ENCODE measurements at regions not wholly inside any gene's neighbourhood (a gene's known extent, or its start where the extent isn't known, plus 50 kb on each side); places are given as distances from the start of the nearest gene placed in this dataset.

GRCh38 chr10:6671976-6672375 lies 91.9 kb upstream of the PRKCQ start:
- Histone ChIP-seq H2BK12ac (ENCODE audit: low read length in 2 of 2) (no peak overlapping the region), H3K4me3 (ENCODE audit: insufficient read depth in 1 of 2, low read depth in 1 of 2, low read length in 2 of 2) (no peak overlapping the region), H4K91ac (ENCODE audit: low read length) (no peak overlapping the region), H2BK15ac (ENCODE audit: low read depth, poor library complexity, severe bottlenecking) (no peak overlapping the region), H3K36me3 (ENCODE audit: control insufficient read depth in 1 of 2, insufficient read depth in 2 of 2, low read depth in 1 of 2, low read length in 2 of 2) (no peaks in the 10 kb centered on the region), H3K4ac (ENCODE audit: low read depth in 1 of 2, low read length in 2 of 2) (no peak overlapping the region), H3K9me3 (ENCODE audit: control insufficient read depth, low read length) (no peaks in the 10 kb centered on the region), H3K4me2 (ENCODE audit: low read length, poor library complexity, severe bottlenecking) (no peak overlapping the region), H3K27me3 (ENCODE audit: control insufficient read depth in 1 of 2, insufficient read depth in 1 of 2, low read length in 2 of 2) (peaks cover 4 to 7% of the 10 kb centered on the region in 2 experiments), H2BK5ac (ENCODE audit: low read depth, low read length, poor library complexity, severe bottlenecking) (no peak overlapping the region), H3K9ac (ENCODE audit: low read length) (no peak overlapping the region), H3K79me1 (replicated peaks; ENCODE audit: low read length, poor library complexity, severe bottlenecking) (no peaks in the 10 kb centered on the region), H3K23ac (ENCODE audit: low read length in 2 of 2) (no peak overlapping the region), H3K18ac (ENCODE audit: low read depth in 1 of 2, low read length in 2 of 2) (no peak overlapping the region), H3K4me1 (ENCODE audit: control insufficient read depth, insufficient read depth, low read depth, low read length) (no peaks in the 10 kb centered on the region), H3K14ac (ENCODE audit: low read length in 2 of 2) (no peak overlapping the region), H2AFZ (ENCODE audit: low read depth, low read length) (no peak overlapping the region), H4K8ac (ENCODE audit: low read length) (no peak overlapping the region), H3K27ac (ENCODE audit: low read length, poor library complexity, severe bottlenecking) (no peak overlapping the region), H2BK120ac (ENCODE audit: low read depth, low read length) (no peak overlapping the region), H2AK5ac (ENCODE audit: low read length, severe bottlenecking) (no peak overlapping the region)
- DNase-seq, result no peak
- 92% methylated on average over 6 of the region's 6 CpGs for WGBS

- H4K91ac ChIP-seq (ENCODE audit: low read length), result no peak overlapping the region
- H2AK5ac ChIP-seq (ENCODE audit: low read length, severe bottlenecking), result no peak overlapping the region
- H3K23ac ChIP-seq (ENCODE audit: low read length in 2 of 2), result no peak overlapping the region
- no peak overlapping the region for H3K4me2 ChIP-seq (ENCODE audit: low read length, poor library complexity, severe bottlenecking)
- H3K9ac ChIP-seq (ENCODE audit: low read length), result no peak overlapping the region
- H3K27me3 ChIP-seq (ENCODE audit: control insufficient read depth in 1 of 2, insufficient read depth in 1 of 2, low read length in 2 of 2), result peaks cover 4 to 7% of the 10 kb centered on the region in 2 experiments
- no peaks in the 10 kb centered on the region for H3K4me1 ChIP-seq (ENCODE audit: control insufficient read depth, insufficient read depth, low read depth, low read length)
- DNase-seq, result peak; percentile 67
- no peak overlapping the region for H3K4ac ChIP-seq (ENCODE audit: low read depth in 1 of 2, low read length in 2 of 2)
- H3K79me1 ChIP-seq (replicated peaks; ENCODE audit: low read length, poor library complexity, severe bottlenecking), result no peaks in the 10 kb centered on the region
- no CpG with 5 or more reads among the region's 5 CpGs for WGBS
- H2BK120ac ChIP-seq (ENCODE audit: low read depth, low read length), result no peak overlapping the region
- H2BK15ac ChIP-seq (ENCODE audit: low read depth, poor library complexity, severe bottlenecking), result no peak overlapping the region
- H4K8ac ChIP-seq (ENCODE audit: low read length), result no peak overlapping the region
- no peaks in the 10 kb centered on the region for H3K36me3 ChIP-seq (ENCODE audit: control insufficient read depth in 1 of 2, insufficient read depth in 2 of 2, low read depth in 1 of 2, low read length in 2 of 2)
- no peak overlapping the region for H2BK12ac ChIP-seq (ENCODE audit: low read length in 2 of 2)
- H3K9me3 ChIP-seq (ENCODE audit: control insufficient read depth, low read length), result no peaks in the 10 kb centered on the region
- no peak overlapping the region for H3K27ac ChIP-seq (ENCODE audit: low read length, poor library complexity, severe bottlenecking)
- H2AFZ ChIP-seq (ENCODE audit: low read depth, low read length), result no peak overlapping the region
- no peak overlapping the region for H3K18ac ChIP-seq (ENCODE audit: low read depth in 1 of 2, low read length in 2 of 2)
- no peak overlapping the region for H3K14ac ChIP-seq (ENCODE audit: low read length in 2 of 2)
- H2BK5ac ChIP-seq (ENCODE audit: low read depth, low read length, poor library complexity, severe bottlenecking), result no peak overlapping the region
- H3K4me3 ChIP-seq (ENCODE audit: insufficient read depth in 1 of 2, low read depth in 1 of 2, low read length in 2 of 2), result no peak overlapping the region
Measured at GRCh38 chr10:6669269-6669859, 89.3 kb upstream of the PRKCQ start.

- Histone ChIP-seq H3K9ac (ENCODE audit: low read length) (no peak overlapping the region), H3K4me3 (ENCODE audit: insufficient read depth in 1 of 2, low read depth in 1 of 2, low read length in 2 of 2) (no peak overlapping the region), H2BK5ac (ENCODE audit: low read depth, low read length, poor library complexity, severe bottlenecking) (no peak overlapping the region), H2AFZ (ENCODE audit: low read depth, low read length) (no peak overlapping the region), H3K18ac (ENCODE audit: low read depth in 1 of 2, low read length in 2 of 2) (no peak overlapping the region), H2BK12ac (ENCODE audit: low read length in 2 of 2) (no peak overlapping the region), H2BK15ac (ENCODE audit: low read depth, poor library complexity, severe bottlenecking) (no peak overlapping the region), H3K79me1 (replicated peaks; ENCODE audit: low read length, poor library complexity, severe bottlenecking) (no peaks in the 10 kb centered on the region), H3K27me3 (ENCODE audit: control insufficient read depth in 1 of 2, insufficient read depth in 1 of 2, low read length in 2 of 2) (peaks cover 4 to 7% of the 10 kb centered on the region in 2 experiments), H3K23ac (ENCODE audit: low read length in 2 of 2) (no peak overlapping the region), H3K36me3 (ENCODE audit: control insufficient read depth in 1 of 2, insufficient read depth in 2 of 2, low read depth in 1 of 2, low read length in 2 of 2) (no peaks in the 10 kb centered on the region), H4K8ac (ENCODE audit: low read length) (no peak overlapping the region), H3K4ac (ENCODE audit: low read depth in 1 of 2, low read length in 2 of 2) (no peak overlapping the region), H3K14ac (ENCODE audit: low read length in 2 of 2) (no peak overlapping the region), H3K9me3 (ENCODE audit: control insufficient read depth, low read length) (no peaks in the 10 kb centered on the region), H3K4me2 (ENCODE audit: low read length, poor library complexity, severe bottlenecking) (no peak overlapping the region), H4K91ac (ENCODE audit: low read length) (no peak overlapping the region), H2AK5ac (ENCODE audit: low read length, severe bottlenecking) (no peak overlapping the region), H3K4me1 (ENCODE audit: control insufficient read depth, insufficient read depth, low read depth, low read length) (no peaks in the 10 kb centered on the region), H3K27ac (ENCODE audit: low read length, poor library complexity, severe bottlenecking) (no peak overlapping the region), H2BK120ac (ENCODE audit: low read depth, low read length) (no peak overlapping the region)
- 55% methylated on average over 8 of the region's 10 CpGs for WGBS
- peak; percentile 49 for DNase-seq
Measured at GRCh38 chr10:6667679-6668270, 87.7 kb upstream of the PRKCQ start.

DNA sequence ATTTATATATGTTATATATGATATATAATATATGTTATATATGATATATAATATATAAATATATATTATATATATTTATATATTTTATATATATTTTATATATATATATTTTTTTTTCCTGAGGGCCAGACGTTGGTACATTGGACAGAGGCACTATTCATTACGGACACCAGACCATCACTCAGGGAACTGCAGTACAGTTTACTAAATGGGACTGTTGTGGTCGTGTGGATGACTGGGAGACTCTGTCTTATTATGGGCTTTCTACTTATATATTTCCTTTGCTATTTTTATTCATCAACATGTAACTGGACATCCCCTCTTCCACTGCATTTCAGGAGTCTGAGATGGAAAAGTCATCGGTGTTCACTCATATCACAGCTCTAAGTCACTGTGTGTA lies 87.1 kb upstream of the PRKCQ start:
- WGBS, result 82% methylated on average over 2 of the region's 4 CpGs
- Histone ChIP-seq H3K27ac (ENCODE audit: low read length, poor library complexity, severe bottlenecking) (no peak overlapping the region), H3K4me1 (ENCODE audit: control insufficient read depth, insufficient read depth, low read depth, low read length) (no peaks in the 10 kb centered on the region), H3K14ac (ENCODE audit: low read length in 2 of 2) (no peak overlapping the region), H3K4me2 (ENCODE audit: low read length, poor library complexity, severe bottlenecking) (no peak overlapping the region), H3K79me1 (replicated peaks; ENCODE audit: low read length, poor library complexity, severe bottlenecking) (no peaks in the 10 kb centered on the region), H3K23ac (ENCODE audit: low read length in 2 of 2) (no peak overlapping the region), H2AK5ac (ENCODE audit: low read length, severe bottlenecking) (no peak overlapping the region), H3K4ac (ENCODE audit: low read depth in 1 of 2, low read length in 2 of 2) (no peak overlapping the region), H2BK120ac (ENCODE audit: low read depth, low read length) (no peak overlapping the region), H4K8ac (ENCODE audit: low read length) (no peak overlapping the region), H2AFZ (ENCODE audit: low read depth, low read length) (no peak overlapping the region), H3K27me3 (ENCODE audit: control insufficient read depth in 1 of 2, insufficient read depth in 1 of 2, low read length in 2 of 2) (peaks cover 4 to 7% of the 10 kb centered on the region in 2 experiments), H3K4me3 (ENCODE audit: insufficient read depth in 1 of 2, low read depth in 1 of 2, low read length in 2 of 2) (no peak overlapping the region), H2BK5ac (ENCODE audit: low read depth, low read length, poor library complexity, severe bottlenecking) (no peak overlapping the region), H3K9ac (ENCODE audit: low read length) (no peak overlapping the region), H2BK12ac (ENCODE audit: low read length in 2 of 2) (no peak overlapping the region), H4K91ac (ENCODE audit: low read length) (no peak overlapping the region), H3K9me3 (ENCODE audit: control insufficient read depth, low read length) (no peaks in the 10 kb centered on the region), H3K18ac (ENCODE audit: low read depth in 1 of 2, low read length in 2 of 2) (no peak overlapping the region), H2BK15ac (ENCODE audit: low read depth, poor library complexity, severe bottlenecking) (no peak overlapping the region), H3K36me3 (ENCODE audit: control insufficient read depth in 1 of 2, insufficient read depth in 2 of 2, low read depth in 1 of 2, low read length in 2 of 2) (no peaks in the 10 kb centered on the region)
- no peak for DNase-seq

Measured in mesenchymal stem cell (in vitro differentiated cells and primary cell).